GM21786 (cell line): ENCODE measurements at regions not wholly inside any gene's neighbourhood (a gene's known extent, or its start where the extent isn't known, plus 50 kb on each side); places are given as distances from the start of the nearest gene placed in this dataset.

Experiments
- ATAC-seq: cut with Tn5 transposase; IDR thresholded peaks from one replicate; pipeline ENCODE4 v1.9.1; 2021; ENCODE audit not compliant: unreplicated experiment

DNA sequence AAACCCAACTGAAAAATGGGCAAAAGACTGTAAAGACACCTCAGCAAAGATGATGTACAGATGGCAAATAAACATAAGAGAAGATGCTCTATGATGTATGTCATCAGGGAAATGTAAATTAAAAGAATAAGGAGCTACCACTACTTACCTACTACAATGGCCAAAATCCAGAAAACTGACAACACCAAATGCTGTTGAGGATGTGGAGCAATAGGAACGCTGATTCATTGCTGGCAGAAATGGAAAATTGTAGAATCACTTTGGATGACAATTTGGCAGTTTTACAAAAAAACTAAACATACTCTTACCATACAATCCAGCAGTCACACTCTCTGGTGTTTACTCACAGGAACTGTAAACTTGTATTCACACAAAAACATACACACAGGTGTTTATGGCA is 222.3 kb upstream of the LDB2 start:
- ATAC-seq: no peak

DNA sequence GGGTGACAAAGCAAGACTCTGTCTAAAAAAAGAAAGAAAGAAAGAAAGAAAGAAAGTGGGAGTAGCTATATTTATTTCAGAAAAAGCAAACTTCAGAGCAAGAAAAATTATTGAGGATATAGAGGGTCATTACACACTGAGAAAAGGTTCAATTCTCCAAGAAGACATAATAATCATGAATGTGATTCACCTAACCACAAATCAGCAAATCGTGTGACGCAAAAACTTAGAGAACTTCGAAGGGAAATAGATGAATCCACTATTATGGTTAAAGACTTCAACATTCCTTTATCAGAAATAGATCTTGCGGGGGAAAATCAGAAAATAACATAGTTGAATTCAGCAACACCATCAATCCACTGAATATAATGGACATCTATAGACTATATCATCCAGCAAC is 219.3 kb upstream of the LDB2 start:
- ATAC-seq: no peak

DNA sequence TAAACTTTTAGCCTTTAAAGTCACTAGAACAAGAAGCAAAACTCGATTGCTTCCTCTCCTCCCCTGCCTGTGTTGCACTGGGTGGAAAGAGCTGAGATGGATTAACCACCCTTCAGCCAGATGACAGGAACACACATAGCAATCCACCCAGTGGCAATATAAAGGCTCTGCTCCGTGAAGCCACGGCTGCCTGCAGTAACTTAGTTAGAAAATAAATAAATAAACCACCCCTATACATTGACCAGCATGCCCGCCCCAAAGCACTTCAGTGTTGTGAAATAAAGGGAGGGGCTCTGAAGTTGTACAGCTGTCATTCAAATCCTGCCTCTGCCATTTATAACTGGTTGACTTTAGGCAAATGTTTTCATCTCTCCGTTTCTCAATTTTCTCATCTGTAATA is 217.1 kb upstream of the LDB2 start:
- no peak for ATAC-seq

DNA sequence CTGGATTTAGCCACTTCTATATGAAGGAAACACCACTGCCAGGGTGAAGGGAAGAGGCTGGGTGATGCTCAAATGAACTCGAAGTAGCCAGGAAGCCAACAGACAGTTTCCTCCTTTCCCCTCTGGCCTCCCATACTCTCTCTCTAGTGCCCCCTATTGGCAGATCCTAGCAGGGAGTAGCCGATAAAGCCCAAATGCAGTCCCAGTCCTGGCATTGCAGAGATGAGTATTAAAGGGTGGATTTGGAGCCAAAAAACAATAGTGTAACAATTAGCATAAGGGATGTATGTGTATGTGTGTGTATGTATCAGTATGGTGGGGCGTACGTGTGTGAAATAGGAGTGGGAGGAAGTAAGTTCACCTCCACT is 213.8 kb upstream of the LDB2 start:
- no peak for ATAC-seq

DNA sequence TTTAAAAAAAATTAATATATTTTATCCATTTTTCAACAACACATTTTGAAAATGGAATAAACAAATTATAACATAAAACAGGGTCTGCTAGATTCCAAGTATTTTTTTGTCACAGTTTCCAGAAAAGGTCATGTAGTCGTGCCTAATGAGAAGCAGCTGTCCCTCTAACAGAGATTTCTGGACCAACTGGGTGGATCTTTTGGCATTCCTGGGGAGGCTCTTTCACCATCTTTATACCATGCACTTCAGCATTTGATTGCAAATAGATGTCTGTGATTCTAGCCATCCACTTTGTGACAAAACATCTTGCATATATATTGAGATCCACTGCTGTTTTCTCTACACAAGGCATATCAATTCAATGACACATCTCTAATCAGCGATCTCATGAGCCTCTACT is 210.7 kb upstream of the LDB2 start:
- ATAC-seq: no peak

DNA sequence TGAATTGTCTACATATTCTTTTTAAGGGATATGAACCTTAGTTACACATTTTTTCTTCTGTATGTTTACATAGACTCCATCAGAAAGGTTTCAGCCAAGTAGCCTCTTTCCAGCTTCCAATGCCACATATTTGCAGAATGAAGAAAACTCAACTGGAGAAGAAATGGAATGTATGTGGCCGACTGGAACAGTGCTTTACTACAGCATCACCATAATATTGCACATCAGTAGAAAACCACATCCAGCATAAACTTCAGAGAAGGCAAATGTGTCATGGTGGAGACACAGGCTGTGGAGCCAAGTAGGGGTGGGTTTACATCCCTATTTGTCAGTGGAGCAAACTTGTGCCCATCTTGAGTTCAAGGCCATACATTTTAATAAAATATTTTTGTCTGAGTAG is 204.8 kb upstream of the LDB2 start:
- no peak for ATAC-seq

DNA sequence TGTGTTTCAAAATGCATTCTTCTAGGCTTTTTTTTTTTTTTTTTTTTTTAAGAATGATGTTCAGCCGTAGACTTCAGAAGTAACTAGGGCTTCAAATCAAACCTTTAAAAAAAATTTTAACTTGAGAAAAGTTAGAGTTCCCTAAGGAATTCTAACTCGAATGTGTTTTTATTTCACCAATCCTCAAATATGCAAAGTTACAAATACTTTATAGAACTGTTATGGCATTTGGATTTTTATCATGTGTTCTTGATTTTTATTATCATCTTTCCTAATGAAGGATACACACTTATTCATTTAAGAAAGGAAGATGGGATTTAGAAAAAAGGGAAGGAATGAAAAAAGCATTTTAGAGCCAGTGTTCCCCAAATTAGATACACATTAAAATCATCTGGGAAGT is 200.6 kb upstream of the LDB2 start:
- ATAC-seq: no peak

DNA sequence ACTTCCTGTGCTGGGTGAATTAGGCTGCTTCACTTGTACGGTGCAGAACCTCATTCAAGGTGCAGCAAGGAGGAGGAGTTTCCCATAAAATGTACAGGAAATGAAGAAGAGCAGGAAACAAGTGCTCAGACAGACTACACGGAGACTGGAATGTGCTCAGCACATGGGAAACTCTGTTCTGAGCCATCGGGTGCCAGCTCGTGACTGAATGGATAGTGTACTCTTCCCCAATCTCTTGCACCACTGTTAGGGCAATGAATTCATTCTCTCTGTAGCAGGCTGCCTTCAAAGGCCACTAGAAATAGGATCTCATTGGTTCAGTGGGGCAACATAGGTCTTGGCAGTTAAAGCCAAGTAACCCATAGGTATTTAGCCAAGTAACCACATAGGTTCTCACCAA is 200.0 kb upstream of the LDB2 start:
- ATAC-seq: no peak

DNA sequence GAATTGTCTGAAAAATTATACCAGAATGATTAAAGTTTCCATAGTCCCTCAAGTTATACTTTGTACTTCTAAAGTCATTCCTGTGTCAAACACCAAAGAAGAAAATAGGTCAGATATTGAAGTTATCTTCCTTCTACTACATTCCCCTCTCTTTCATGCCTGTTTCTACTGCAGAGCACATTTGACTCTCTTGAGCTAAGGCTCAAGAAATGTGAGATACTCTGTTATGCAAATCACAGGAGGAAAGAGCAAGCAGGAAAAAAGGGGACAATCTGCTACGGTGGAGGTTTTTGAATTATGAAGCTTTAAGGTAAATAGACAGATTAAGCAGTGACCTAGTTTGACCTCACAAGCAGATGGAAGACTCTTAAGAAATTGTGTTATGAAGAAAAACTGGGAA is 198.9 kb upstream of the LDB2 start:
- ATAC-seq: no peak

DNA sequence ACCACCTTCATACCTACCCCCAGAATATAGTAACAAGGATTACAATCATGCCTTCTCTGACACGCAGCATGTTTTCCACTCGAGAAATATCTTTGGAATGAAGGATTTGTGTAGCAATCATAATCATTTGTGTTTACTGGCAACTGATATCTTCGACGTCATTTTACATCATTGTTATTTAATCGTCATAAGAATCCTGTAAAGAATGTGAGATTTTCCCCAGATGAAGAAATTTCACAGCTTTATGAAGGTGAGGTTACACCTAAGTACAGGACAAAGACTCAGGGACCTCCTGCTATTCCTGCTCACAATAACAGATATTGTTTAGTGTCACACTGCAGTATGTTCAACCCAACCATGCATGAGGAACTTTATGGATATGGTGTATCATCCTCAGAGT is 198.2 kb upstream of the LDB2 start:
- ATAC-seq: no peak

DNA sequence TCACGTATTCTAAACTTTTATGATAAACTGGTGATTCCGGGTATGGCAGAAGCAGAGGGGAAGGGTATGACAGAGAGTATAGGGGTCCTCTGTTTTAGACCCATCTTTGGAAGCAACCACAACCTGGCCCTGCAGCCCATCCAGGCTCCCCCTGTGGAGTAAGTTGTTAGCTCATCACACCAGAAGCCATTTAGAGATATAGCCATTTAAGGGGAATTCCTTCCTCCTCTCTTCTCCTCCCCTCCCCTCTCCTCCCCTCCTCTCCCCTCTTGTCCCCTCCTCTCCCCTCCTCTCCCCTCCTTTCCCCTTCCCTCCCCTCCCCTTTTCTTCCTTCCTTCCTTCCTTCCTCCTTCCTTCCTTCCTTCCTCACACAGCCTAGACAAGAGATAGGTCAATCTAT is 197.3 kb upstream of the LDB2 start:
- no peak for ATAC-seq

DNA sequence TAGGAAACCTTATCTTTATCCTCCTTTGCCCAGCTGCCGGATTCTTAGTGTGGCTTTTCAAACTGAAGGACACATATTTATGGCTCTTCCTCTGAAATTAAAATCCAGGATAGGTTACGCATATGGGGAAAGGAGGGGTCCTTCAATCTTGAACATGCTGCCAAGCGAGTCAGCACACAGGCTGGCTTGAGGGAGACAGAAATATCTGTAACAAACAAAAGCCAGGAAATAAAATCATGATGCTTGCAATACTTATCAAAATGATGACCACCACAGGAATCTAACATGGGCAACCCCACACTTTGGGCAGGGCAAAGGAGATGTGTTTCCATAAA is 196.4 kb upstream of the LDB2 start:
- no peak for ATAC-seq

DNA sequence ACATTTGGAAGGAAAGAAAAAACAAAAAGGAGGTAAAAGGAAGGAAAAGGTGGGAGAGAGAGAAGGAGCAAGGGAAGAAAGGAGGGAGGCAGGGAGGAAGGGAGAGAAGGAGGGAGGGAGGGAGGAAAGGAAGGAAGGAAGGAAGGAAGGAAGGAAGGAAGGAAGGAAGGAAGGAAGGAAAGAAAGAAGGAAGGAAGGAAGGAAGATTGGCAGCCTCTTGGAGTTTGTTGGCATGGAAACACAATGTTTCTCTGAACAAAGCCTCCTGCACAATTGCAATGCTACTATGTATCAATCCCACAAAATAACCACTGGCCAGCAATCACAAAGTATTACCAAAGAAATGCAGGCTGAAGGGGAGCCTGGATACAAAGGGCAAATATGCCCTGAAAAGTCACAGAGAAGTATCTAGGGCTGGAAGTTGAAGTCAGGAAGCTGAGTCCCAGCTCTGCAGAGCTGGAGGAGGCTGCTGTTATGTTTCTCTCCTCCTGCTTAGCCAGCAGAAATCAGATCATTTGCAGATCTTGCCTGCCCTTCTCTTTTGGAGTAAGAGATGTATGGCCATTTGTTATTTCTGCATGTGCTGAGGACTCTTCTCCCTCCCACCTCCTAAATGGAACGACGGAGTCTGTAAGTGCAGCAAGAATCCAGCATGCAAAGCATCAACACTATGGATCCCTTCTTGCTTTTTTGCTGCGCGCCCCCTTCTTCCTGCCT is 195.9 kb upstream of the LDB2 start:
- no peak for ATAC-seq

DNA sequence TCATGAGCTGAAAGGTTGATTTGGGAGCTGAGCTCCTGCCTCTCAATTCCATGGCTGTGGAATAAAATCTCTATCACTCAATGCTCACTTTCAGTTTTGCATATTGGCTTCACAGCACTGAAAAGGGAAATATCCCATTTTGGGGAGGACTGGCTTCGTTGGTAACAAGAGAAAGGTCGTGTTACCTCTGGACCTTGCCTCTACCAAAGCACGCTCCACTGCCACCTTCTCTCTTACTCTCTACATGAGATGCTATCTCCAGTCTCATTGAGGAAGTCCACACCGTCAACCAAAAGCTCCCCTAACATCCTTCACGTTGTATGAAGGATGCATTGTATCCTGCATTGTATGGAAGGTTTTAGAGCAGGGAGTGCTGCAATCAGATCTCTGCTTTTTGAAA is 195.0 kb upstream of the LDB2 start:
- ATAC-seq: peak; percentile 12

DNA sequence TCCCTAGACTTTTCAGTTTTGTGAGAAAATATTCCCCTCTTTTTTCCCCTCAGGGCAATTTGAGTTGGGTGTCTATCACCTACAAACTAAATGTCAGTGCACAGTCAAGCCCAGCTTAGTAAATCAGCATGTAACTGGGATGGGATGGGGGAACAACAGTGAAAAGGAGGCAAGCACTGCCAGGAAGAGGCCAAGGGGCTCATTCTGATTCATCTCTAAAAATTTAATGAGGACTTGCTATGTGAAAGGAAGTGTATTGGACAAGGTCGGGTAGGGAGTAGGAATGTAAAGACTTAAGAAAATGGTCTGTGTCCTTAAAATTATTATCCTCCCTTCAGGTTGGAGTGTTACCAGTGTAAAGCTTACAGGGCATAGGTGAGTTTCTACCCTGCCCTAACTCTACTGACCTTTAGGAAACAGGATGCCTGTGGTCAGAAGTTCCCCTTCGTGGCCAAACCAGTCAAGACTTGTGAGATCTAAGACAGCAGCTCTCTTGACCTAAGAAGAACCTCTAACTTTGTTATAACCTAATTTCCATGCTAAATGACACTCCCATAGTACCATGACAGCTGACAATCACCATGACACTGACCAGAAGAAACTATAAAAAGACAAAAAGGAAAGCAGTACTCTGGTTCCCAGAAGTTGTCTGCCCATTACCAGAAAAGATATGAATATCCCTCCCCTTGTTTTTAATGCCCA is 194.4 kb upstream of the LDB2 start:
- peak; percentile 96 for ATAC-seq

DNA sequence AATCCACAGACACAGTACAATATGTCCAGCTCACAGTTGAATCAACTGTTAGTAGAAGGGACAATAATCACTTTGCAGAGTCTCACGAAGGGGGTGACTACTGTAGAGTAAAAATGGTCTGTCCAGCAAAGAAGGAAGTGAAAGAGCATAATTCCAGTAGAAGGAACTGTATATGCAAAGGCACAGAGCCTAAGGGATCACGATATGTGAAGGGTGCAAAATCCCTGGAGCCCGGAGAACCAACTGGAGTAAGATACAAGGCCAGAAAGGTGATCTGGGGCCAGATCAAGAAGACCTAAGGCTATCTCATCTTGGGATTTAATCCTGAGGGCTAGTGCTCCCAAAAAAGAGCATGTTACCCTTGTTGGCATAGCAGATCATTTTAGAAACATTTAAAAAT is 192.7 kb upstream of the LDB2 start:
- ATAC-seq: no peak

DNA sequence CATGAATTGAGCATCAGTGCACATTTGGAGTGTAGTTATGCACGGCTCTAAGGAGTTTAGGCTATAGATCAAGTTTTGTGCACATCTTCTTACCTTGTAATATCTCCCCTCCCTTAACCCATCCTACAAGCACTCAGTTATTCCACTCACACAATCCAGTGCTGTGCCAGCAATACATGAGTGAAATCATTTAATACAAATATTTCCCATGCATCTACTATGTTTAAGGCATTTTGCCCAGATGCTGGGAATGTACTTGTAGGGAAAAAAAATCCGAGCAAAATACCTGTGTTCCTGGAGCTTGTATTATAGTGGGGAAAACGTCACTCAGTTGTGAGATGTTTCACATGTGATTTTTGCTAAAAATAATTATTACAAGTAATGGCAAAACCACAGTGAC is 191.6 kb upstream of the LDB2 start:
- no peak for ATAC-seq

DNA sequence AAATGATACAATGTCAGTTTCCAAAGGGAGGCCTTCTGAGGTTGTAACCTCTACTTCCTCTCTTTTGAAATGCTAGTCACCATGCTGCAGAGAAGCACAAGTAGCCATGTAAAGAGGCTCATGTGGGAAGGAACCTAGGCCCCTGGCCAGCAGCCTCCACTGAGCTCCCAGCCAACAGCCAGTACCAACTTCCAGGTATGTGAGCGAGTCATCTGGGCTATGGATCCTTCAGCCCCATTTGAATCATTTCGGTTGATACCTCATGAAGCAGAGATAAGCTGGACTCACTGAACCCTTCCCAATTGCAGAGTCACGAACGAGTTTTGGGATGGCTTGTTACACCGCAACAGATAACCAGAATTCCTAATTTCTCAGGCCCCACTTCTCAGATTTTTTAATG is 187.0 kb upstream of the LDB2 start:
- no peak for ATAC-seq

DNA sequence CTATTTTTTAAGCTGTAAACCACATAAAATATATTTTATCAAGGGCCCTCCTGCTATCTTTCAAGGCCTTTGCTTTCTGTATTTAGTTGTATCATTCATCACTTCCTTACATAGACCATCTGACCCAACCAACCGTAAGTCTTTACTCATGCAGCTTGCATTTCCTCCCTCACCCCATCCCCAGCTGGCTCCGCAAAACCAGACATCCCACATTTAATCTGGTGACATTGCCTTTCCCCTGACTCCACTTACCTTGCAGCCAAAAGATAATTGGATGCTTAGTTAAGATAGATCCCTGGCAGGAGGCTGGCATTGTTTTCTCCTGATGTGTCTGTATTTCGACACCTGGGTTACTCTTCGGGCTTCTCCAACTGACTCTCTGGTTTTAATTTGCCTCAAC is 183.7 kb upstream of the LDB2 start:
- no peak for ATAC-seq

DNA sequence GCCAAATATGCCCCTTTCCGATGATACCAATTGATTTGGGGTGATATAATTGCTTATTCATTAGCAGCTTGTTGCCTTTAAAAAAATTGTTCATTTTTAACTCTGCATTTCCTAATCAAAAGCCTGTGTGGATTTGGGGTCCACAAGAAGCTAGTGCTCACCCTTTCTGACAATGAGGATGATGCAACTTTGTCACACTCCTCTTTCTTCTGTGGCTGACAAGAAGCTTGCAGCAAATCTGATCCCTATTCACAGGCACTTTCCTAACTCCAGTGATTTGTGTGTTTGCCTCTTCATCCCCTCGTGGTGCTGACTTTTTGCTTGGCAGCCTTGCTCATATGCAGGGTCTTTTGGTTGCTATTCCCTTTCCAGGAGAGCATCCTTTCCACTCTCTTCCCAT is 182.7 kb upstream of the LDB2 start:
- no peak for ATAC-seq

DNA sequence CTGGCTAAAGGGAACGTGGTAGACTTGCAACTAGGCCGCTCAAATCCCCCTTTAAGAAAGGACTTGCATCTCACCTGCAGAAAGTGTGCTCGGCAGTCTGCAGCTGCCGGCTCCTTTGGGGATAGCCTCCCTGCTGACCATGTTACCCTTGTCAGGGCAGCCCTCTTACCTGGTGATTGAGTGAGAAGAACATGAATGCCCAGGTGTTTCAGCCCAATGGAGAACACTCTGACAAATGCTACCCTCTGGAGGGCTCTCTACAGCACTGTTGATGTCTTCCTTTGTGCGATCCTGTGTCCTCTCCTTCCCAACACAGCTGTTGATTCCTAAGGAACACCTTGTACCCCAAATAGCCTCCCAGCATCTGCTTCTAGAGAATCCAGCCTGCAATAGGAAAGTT is 178.7 kb upstream of the LDB2 start:
- ATAC-seq: no peak

DNA sequence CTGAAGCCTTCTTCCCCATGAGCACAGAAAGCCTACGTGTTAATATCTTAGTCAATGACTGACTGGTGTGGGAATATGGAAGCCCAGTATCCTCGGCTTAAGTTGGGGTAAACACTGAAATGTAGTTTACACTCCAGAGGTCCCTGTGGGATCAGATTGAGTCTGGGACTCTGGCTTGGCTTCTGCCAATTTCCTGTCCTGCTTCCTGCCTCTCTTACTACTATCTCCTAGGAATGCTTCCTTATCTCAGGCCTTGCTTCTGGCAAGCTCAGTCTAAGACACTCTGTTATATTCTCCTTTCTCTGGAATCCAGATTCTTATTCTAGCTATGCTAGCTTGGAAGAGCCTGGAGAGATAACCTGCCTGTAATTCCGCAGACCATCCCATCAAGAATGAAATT is 174.0 kb upstream of the LDB2 start:
- no peak for ATAC-seq

DNA sequence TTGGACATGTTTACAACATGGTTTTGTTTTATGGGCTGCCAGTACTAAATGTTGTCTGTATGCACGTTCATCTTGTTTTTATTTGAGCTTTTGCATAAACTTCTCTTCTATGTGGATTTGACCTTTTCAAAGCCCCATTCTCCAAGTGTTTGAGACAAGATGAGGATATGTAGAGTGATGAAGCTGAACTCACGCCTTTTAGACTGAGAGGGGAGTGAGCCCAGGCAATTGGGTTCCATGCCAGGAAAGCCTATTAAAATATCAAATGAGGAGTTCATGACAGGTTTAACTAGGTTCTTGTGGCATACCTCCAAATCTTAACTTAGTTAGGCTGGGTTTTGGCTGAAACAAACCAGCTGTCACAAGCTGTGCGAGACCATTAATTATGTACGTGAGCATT is 170.4 kb upstream of the LDB2 start:
- no peak for ATAC-seq
